Activated CD4-positive, alpha-beta T cell treated with anti-CD3 and anti-CD28 coated beads for 36 hours (primary cell): ENCODE measurements at regions not wholly inside any gene's neighbourhood (a gene's known extent, or its start where the extent isn't known, plus 50 kb on each side); places are given as distances from the start of the nearest gene placed in this dataset.

Experiments used
- ATAC-seq: fragments of 200-7000 bp; cut with Tn5 transposase; one replicate; pipeline ENCODE4 v1.10.0; 2021; ENCODE audit warnings: mild to moderate bottlenecking, moderate library complexity
- CTCF ChIA-PET: fragments of 350-600 bp; sonication (Branson Sonifier 250); formaldehyde crosslinking; loops from one replicate; lab custom pipeline; 2021; ENCODE audit warnings: antibody characterized with exemption; lab: Charles Lee
- POLR2A ChIA-PET: fragments of 350-600 bp; sonication (Branson Sonifier 250); formaldehyde crosslinking; loops from one replicate; lab custom pipeline; 2021; ENCODE audit warnings: antibody characterized with exemption, inconsistent platforms; lab: Charles Lee
- DNase-seq: peaks from one replicate; pipeline ENCODE4 v3.0.0-alpha.2; 2020
- H3K27ac Mint-ChIP-seq: one replicate; pipeline ENCODE4 v1.8.0; 2021; ENCODE audit warnings: mixed read lengths
- H3K27me3 Mint-ChIP-seq: one replicate; pipeline ENCODE4 v1.8.0; 2021; ENCODE audit warnings: mixed read lengths
- H3K36me3 Mint-ChIP-seq: one replicate; pipeline ENCODE4 v1.8.0; 2021; ENCODE audit warnings: low read depth, mixed read lengths
- H3K4me1 Mint-ChIP-seq: one replicate; pipeline ENCODE4 v1.8.0; 2021; ENCODE audit warnings: mixed read lengths
- H3K4me3 Mint-ChIP-seq: one replicate; pipeline ENCODE4 v1.8.0; 2021; ENCODE audit warnings: mild to moderate bottlenecking, moderate library complexity, mixed read lengths
- H3K9me3 Mint-ChIP-seq: one replicate; pipeline ENCODE4 v1.8.0; 2021; ENCODE audit warnings: low read depth, mixed read lengths
- intact Hi-C, 2 experiments: fragments of 100-400 bp; cut with DNase I in 1 of 2; cut with micrococcal nuclease in 1 of 2; formaldehyde crosslinking; loops; one replicate each; pipeline versions ENCODE4 v1.14.2 to v1.15.1; 2022 to 2024; cut with DNase I, micrococcal nuclease

- no peaks in the 10 kb centered on the region for H3K4me1 Mint-ChIP-seq
- H3K36me3 Mint-ChIP-seq = no peaks in the 10 kb centered on the region
- CTCF ChIA-PET = no interaction called here
- DNase-seq (no peak), ATAC-seq (no peak)
- no peak overlapping the region for H3K4me3 Mint-ChIP-seq
- intact Hi-C loops = no loop called here
- H3K27ac Mint-ChIP-seq = no peak overlapping the region
- POLR2A ChIA-PET = no interaction called here
- no peaks in the 10 kb centered on the region for H3K9me3 Mint-ChIP-seq
- H3K27me3 Mint-ChIP-seq = peaks cover 2% of the 10 kb centered on the region
Observed at GRCh38 chr15:35151381-35151780, 66.3 kb upstream of the NANOGP8 start.

GRCh38 chr15:35150361-35150760 lies 65.3 kb upstream of the NANOGP8 start:
- no peaks in the 10 kb centered on the region for H3K9me3 Mint-ChIP-seq
- DNase-seq = no peak
- peaks cover 2% of the 10 kb centered on the region for H3K27me3 Mint-ChIP-seq
- no peaks in the 10 kb centered on the region for H3K4me1 Mint-ChIP-seq
- H3K27ac Mint-ChIP-seq = no peak overlapping the region
- ATAC-seq = no peak
- CTCF ChIA-PET = no interaction called here
- POLR2A ChIA-PET = no interaction called here
- no peak overlapping the region for H3K4me3 Mint-ChIP-seq
- no peaks in the 10 kb centered on the region for H3K36me3 Mint-ChIP-seq
- intact Hi-C loops = no loop called here

- intact Hi-C loops = no loop called here
- Mint-ChIP-seq H3K36me3 (no peaks in the 10 kb centered on the region), H3K9me3 (no peaks in the 10 kb centered on the region), H3K4me3 (no peak overlapping the region), H3K4me1 (no peaks in the 10 kb centered on the region), H3K27me3 (peaks cover 2% of the 10 kb centered on the region), H3K27ac (no peak overlapping the region)
- CTCF ChIA-PET = interaction anchor here (0.8 kb wide), 1 partner anchor 8 kb away, joined by 3 read pairs; no protein-coding TSS in a partner anchor
- ATAC-seq = no peak
- POLR2A ChIA-PET = interaction anchor here (0.7 kb wide), 1 partner anchor 11 kb away, joined by 4 read pairs; no protein-coding TSS in a partner anchor
- no peak for DNase-seq
Observed at GRCh38 chr15:35145336-35145735, 60.2 kb upstream of the NANOGP8 start.

- POLR2A ChIA-PET = no interaction called here
Observed at GRCh38 chr15:35142578-35142977, 57.5 kb upstream of the NANOGP8 start.

GRCh38 chr15:35141743-35142471 lies 56.8 kb upstream of the NANOGP8 start:
- Mint-ChIP-seq H3K36me3 (no peaks in the 10 kb centered on the region), H3K9me3 (no peaks in the 10 kb centered on the region), H3K27ac (no peak overlapping the region), H3K4me3 (no peak overlapping the region), H3K27me3 (no peaks in the 10 kb centered on the region), H3K4me1 (no peaks in the 10 kb centered on the region)
- intact Hi-C loops = no loop called here
- ATAC-seq (no peak), DNase-seq (no peak)
- ChIA-PET POLR2A (no interaction called here), CTCF (no interaction called here)

More at GRCh38 chr15:35142578-35142977, 57.5 kb upstream of the NANOGP8 start:
- Mint-ChIP-seq H3K36me3 (no peaks in the 10 kb centered on the region), H3K27me3 (no peaks in the 10 kb centered on the region), H3K4me3 (no peak overlapping the region), H3K4me1 (no peaks in the 10 kb centered on the region), H3K9me3 (no peaks in the 10 kb centered on the region), H3K27ac (no peak overlapping the region)
- ATAC-seq (no peak), DNase-seq (no peak)
- CTCF ChIA-PET = no interaction called here
- intact Hi-C loops = no loop called here

GRCh38 chr15:35139822-35140221 lies 54.7 kb upstream of the NANOGP8 start:
- no peaks in the 10 kb centered on the region for H3K36me3 Mint-ChIP-seq
- no peak for ATAC-seq
- POLR2A ChIA-PET = no interaction called here
- no peak overlapping the region for H3K4me3 Mint-ChIP-seq
- no peak for DNase-seq
- H3K4me1 Mint-ChIP-seq = no peaks in the 10 kb centered on the region
- no peaks in the 10 kb centered on the region for H3K9me3 Mint-ChIP-seq
- CTCF ChIA-PET = no interaction called here
- H3K27me3 Mint-ChIP-seq = no peaks in the 10 kb centered on the region
- no peak overlapping the region for H3K27ac Mint-ChIP-seq
- intact Hi-C loops = no loop called here

- ATAC-seq = no peak
- Mint-ChIP-seq H3K4me3 (no peak overlapping the region), H3K4me1 (no peaks in the 10 kb centered on the region), H3K9me3 (no peaks in the 10 kb centered on the region), H3K36me3 (no peaks in the 10 kb centered on the region), H3K27me3 (peaks cover 3% of the 10 kb centered on the region), H3K27ac (no peak overlapping the region)
- DNase-seq = no peak
- intact Hi-C loops = no loop called here
- POLR2A ChIA-PET = no interaction called here
- CTCF ChIA-PET = interaction anchor here (0.7 kb wide), 1 partner anchor 1829 kb away, joined by 3 read pairs; no protein-coding TSS in a partner anchor
Observed at GRCh38 chr15:35137190-35137574, 52.1 kb upstream of the NANOGP8 start.

- Mint-ChIP-seq H3K4me3 (no peak overlapping the region), H3K4me1 (no peaks in the 10 kb centered on the region), H3K27ac (no peak overlapping the region), H3K27me3 (peaks cover 3% of the 10 kb centered on the region), H3K9me3 (peaks cover 3% of the 10 kb centered on the region), H3K36me3 (no peaks in the 10 kb centered on the region)
- POLR2A ChIA-PET = no interaction called here
- DNase-seq = no peak
- CTCF ChIA-PET = interaction anchor here (0.7 kb wide), 1 partner anchor 1829 kb away, joined by 3 read pairs; no protein-coding TSS in a partner anchor
- intact Hi-C loops = no loop called here
- ATAC-seq = no peak
Observed at GRCh38 chr15:35136321-35137189, 51.5 kb upstream of the NANOGP8 start.
